ENCODE measurements at regions not wholly inside any gene's neighbourhood (a gene's known extent, or its start where the extent isn't known, plus 50 kb on each side); places are given as distances from the start of the nearest gene placed in this dataset.
"Not testable (repeated sequence)": the region's sequence is repeated elsewhere in the genome, so short reads cannot be mapped to it uniquely, and the experiment has no call there.

- no peak for DNase-seq
Observed at GRCh38 chr5:67870662-67871061, 344.9 kb upstream of the PIK3R1 start.

- not testable (repeated sequence) for DNase-seq
Observed at GRCh38 chr5:67864335-67864734, 351.2 kb upstream of the PIK3R1 start.

- no peak for DNase-seq
Observed at GRCh38 chr5:67858471-67859031, 357.0 kb upstream of the PIK3R1 start.

GRCh38 chr5:67857502-67857901 lies 358.1 kb upstream of the PIK3R1 start:
- no peak for DNase-seq

GRCh38 chr5:67855523-67855922 lies 360.0 kb upstream of the PIK3R1 start:
- DNase-seq: peak; percentile 27

GRCh38 chr5:67850906-67851305 lies 364.6 kb upstream of the PIK3R1 start:
- not testable (repeated sequence) for DNase-seq

- no peak for DNase-seq
Observed at GRCh38 chr5:67844924-67845323, 370.6 kb upstream of the PIK3R1 start.

GRCh38 chr5:67842806-67843205 lies 372.8 kb upstream of the PIK3R1 start:
- DNase-seq: peak; percentile 37

GRCh38 chr5:67837225-67837624 lies 378.3 kb upstream of the PIK3R1 start:
- not testable (repeated sequence) for DNase-seq

- DNase-seq: not testable (repeated sequence)
Observed at GRCh38 chr5:67836496-67836895, 379.1 kb upstream of the PIK3R1 start.

GRCh38 chr5:67831048-67831447 lies 384.5 kb upstream of the PIK3R1 start:
- no peak for DNase-seq

- DNase-seq: no peak
Observed at GRCh38 chr5:67827541-67827940, 388.0 kb upstream of the PIK3R1 start.

- no peak for DNase-seq
Observed at GRCh38 chr5:67824852-67825251, 390.7 kb upstream of the PIK3R1 start.

- no peak for DNase-seq
Observed at GRCh38 chr5:67817652-67818051, 397.9 kb upstream of the PIK3R1 start.

GRCh38 chr5:67816456-67816855 lies 399.1 kb upstream of the PIK3R1 start:
- DNase-seq: no peak

- DNase-seq: no peak
Observed at GRCh38 chr5:67815455-67816391, 399.8 kb upstream of the PIK3R1 start.

GRCh38 chr5:67814569-67815311 lies 400.8 kb upstream of the PIK3R1 start:
- DNase-seq: no peak

- no peak for DNase-seq
Observed at GRCh38 chr5:67813877-67814539, 401.5 kb upstream of the PIK3R1 start.

GRCh38 chr5:67809589-67809988 lies 406.0 kb upstream of the PIK3R1 start:
- peak; percentile 4 for DNase-seq

GRCh38 chr5:67808340-67808739 lies 407.2 kb upstream of the PIK3R1 start:
- no peak for DNase-seq

GRCh38 chr5:67807439-67807888 lies 408.1 kb upstream of the PIK3R1 start:
- DNase-seq: no peak

GRCh38 chr5:67806654-67807438 lies 408.7 kb upstream of the PIK3R1 start:
- DNase-seq: no peak
